CD14-positive monocyte (primary cell): ENCODE measurements at regions not wholly inside any gene's neighbourhood (a gene's known extent, or its start where the extent isn't known, plus 50 kb on each side); places are given as distances from the start of the nearest gene placed in this dataset.

ENCODE experiments used
- DNase-seq, 3 donors: peaks; one replicate each; pipeline ENCODE4 v3.0.0-alpha.2; 2011 to 2022
- H2AFZ ChIP-seq: 2 replicates; pipeline ENCODE4 v1.6.0; 2012; ENCODE audit warnings: mild to moderate bottlenecking, low read depth, low read length, inconsistent platforms; ENCODE audit not compliant: insufficient read depth, poor library complexity, severe bottlenecking
- H3K27ac ChIP-seq, 2 donors: 1 replicate in 1 of 2; 2 replicates in 1 of 2; pipeline ENCODE4 v1.5.1; 2012 to 2013; ENCODE audit warnings: low read length in 2 of 2, control low read depth in 1 of 2, inconsistent platforms in 1 of 2, low read depth in 1 of 2, mild to moderate bottlenecking in 1 of 2
- H3K27me3 ChIP-seq, 2 donors: one replicate each; pipeline versions ENCODE4 v1.6.0 to v1.6.1; 2011 to 2013; ENCODE audit warnings: low read length in 2 of 2; ENCODE audit not compliant: control insufficient read depth in 2 of 2, insufficient read depth in 2 of 2
- H3K36me3 ChIP-seq, 2 donors: replicated peaks in 1 of 2; 1 replicate in 1 of 2; 2 replicates in 1 of 2; pipeline versions ENCODE4 v1.5.1 to v1.6.1; 2012 to 2013; ENCODE audit warnings: low read length in 2 of 2, control low read depth in 1 of 2, inconsistent platforms in 1 of 2, mild to moderate bottlenecking in 1 of 2; ENCODE audit not compliant: insufficient read depth in 2 of 2, control insufficient read depth in 1 of 2
- H3K4me1 ChIP-seq, 2 donors: 1 replicate in 1 of 2; 2 replicates in 1 of 2; pipeline versions ENCODE4 v1.5.1 to v1.6.1; 2012 to 2013; ENCODE audit warnings: low read length in 2 of 2, control low read depth in 1 of 2, inconsistent platforms in 1 of 2, mild to moderate bottlenecking in 1 of 2, moderate library complexity in 1 of 2; ENCODE audit not compliant: insufficient read depth in 2 of 2, control insufficient read depth in 1 of 2
- H3K4me2 ChIP-seq: replicated peaks from 2 replicates; pipeline ENCODE3; 2012; ENCODE audit warnings: low read length, moderate library complexity, mild to moderate bottlenecking; ENCODE audit not compliant: poor library complexity, severe bottlenecking; ENCODE audit errors: extremely low read depth
- H3K4me3 ChIP-seq, 3 experiments: fragments of 200-600 bp in 1 of 3; sonication (generic) in 1 of 3; replicated peaks in 1 of 3; 1 replicate in 2 of 3; 2 replicates in 1 of 3; pipeline ENCODE4 v1.5.1; 2011 to 2013; ENCODE audit warnings: low read length in 3 of 3, mild to moderate bottlenecking in 3 of 3, control low read depth in 2 of 3, low read depth in 2 of 3, inconsistent platforms in 1 of 3, moderate library complexity in 1 of 3
- H3K79me2 ChIP-seq: 2 replicates; pipeline ENCODE4 v1.6.0; 2012; ENCODE audit warnings: mild to moderate bottlenecking, control low read depth, inconsistent platforms, low read length, moderate library complexity; ENCODE audit not compliant: insufficient read depth
- H3K9ac ChIP-seq: 2 replicates; pipeline ENCODE4 v1.6.0; 2017; ENCODE audit warnings: low read length, mild to moderate bottlenecking; ENCODE audit not compliant: insufficient read depth, poor library complexity, severe bottlenecking
- H3K9me3 ChIP-seq, 2 donors: replicated peaks in 1 of 2; 1 replicate in 1 of 2; 2 replicates in 1 of 2; pipeline versions ENCODE4 v1.5.1 to v1.6.1; 2012 to 2013; ENCODE audit warnings: low read length in 2 of 2, control low read depth in 1 of 2; ENCODE audit not compliant: control insufficient read depth in 1 of 2, insufficient read depth in 1 of 2
- H4K20me1 ChIP-seq: 2 replicates; pipeline ENCODE4 v1.6.0; 2012; ENCODE audit warnings: mild to moderate bottlenecking, low read length, control low read depth, moderate library complexity; ENCODE audit not compliant: insufficient read depth
- H3K27ac Mint-ChIP-seq, 7 donors: one replicate each; pipeline ENCODE4 v1.8.0; 2020; ENCODE audit warnings: mild to moderate bottlenecking in 7 of 7, mixed read lengths in 7 of 7, moderate library complexity in 6 of 7, inconsistent platforms in 2 of 7
- H3K27me3 Mint-ChIP-seq, 3 donors: one replicate each; pipeline ENCODE4 v1.8.0; 2021 to 2022; ENCODE audit warnings: low read depth in 3 of 3, mild to moderate bottlenecking in 3 of 3, mixed read lengths in 3 of 3, moderate library complexity in 3 of 3, inconsistent platforms in 1 of 3
- H3K36me3 Mint-ChIP-seq, 2 donors: one replicate each; pipeline ENCODE4 v1.8.0; 2020; ENCODE audit warnings: mixed read lengths in 2 of 2, inconsistent platforms in 1 of 2, mild to moderate bottlenecking in 1 of 2
- H3K4me1 Mint-ChIP-seq: one replicate; pipeline ENCODE4 v1.8.0; 2020; ENCODE audit warnings: mild to moderate bottlenecking, mixed read lengths
- H3K4me3 Mint-ChIP-seq, 2 donors: one replicate each; pipeline ENCODE4 v1.8.0; 2020; ENCODE audit warnings: mild to moderate bottlenecking in 2 of 2, mixed read lengths in 2 of 2, moderate library complexity in 1 of 2
- H3K9me3 Mint-ChIP-seq, 7 donors: one replicate each; pipeline ENCODE4 v1.8.0; 2020 to 2022; ENCODE audit warnings: mixed read lengths in 7 of 7, mild to moderate bottlenecking in 6 of 7, moderate library complexity in 6 of 7, inconsistent platforms in 2 of 7
- WGBS: methylation state at CpG from one replicate; pipeline ENCODE4 v1.1.5; 2013; ENCODE audit warnings: missing lambda C conversion rate; ENCODE audit not compliant: insufficient coverage; 5-methylcytosine and 5-hydroxymethylcytosine counted together
- intact Hi-C, 2 donors: fragments of 100-400 bp; cut with micrococcal nuclease; formaldehyde crosslinking; loops; one replicate each; pipeline versions ENCODE4 v1.15.0 to v1.15.1; 2023
- TF ChIP-seq, protein P1 (sequence below): fragments of 200-600 bp; IDR thresholded peaks from one replicate; pipeline ENCODE4 v1.8.0; 2022; ENCODE audit warnings: antibody characterized with exemption, mild to moderate bottlenecking

DNA sequence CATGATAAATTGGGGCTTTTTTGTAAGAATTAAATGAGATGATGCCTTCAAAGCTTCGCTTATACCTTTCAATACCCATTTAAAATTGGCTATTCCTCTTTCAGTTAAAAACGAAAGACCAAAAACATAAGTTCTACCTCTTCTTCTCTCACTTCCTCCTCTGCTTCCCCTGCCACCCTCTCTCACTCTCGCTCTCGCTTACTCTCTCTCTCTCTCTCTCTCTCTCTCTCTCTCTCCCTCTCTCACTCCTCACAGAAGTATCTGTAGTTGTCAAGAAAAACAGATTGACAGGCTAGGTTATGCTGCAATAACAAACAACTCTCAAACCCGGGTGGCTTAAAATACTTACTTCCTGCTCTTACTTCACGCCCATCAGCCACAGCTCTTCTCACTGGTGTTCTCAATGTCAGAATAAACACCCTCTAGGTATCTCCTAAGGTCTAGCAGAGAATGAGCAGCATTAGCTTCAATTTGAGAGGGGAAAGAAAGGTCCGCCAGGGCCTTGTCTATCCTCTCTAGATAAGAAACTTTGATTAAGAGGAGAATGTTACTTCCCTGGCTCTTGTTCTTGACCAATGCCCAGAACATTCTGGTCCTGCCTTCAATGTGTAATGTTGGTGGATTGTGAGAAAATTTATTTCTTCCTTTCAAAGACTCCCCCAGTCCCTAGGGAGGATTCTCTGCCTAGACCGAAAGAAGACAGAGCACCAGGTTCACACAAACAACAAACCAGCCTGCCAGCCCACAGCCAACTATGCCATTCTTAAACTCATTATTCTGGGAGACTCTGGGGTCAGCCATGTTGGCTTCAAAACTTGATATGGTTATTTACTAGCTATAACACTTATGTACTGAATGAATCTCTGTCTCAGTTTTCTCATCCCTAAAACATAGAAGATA lies 1028.7 kb downstream of the XPNPEP1 start:
- no peaks in the 10 kb centered on the region for H3K4me1 Mint-ChIP-seq
- TF ChIP-seq, protein P1, sequence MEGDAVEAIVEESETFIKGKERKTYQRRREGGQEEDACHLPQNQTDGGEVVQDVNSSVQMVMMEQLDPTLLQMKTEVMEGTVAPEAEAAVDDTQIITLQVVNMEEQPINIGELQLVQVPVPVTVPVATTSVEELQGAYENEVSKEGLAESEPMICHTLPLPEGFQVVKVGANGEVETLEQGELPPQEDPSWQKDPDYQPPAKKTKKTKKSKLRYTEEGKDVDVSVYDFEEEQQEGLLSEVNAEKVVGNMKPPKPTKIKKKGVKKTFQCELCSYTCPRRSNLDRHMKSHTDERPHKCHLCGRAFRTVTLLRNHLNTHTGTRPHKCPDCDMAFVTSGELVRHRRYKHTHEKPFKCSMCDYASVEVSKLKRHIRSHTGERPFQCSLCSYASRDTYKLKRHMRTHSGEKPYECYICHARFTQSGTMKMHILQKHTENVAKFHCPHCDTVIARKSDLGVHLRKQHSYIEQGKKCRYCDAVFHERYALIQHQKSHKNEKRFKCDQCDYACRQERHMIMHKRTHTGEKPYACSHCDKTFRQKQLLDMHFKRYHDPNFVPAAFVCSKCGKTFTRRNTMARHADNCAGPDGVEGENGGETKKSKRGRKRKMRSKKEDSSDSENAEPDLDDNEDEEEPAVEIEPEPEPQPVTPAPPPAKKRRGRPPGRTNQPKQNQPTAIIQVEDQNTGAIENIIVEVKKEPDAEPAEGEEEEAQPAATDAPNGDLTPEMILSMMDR = no peak
- DNase-seq = no peak
- H4K20me1 ChIP-seq = no peaks in the 10 kb centered on the region
- no peaks in the 10 kb centered on the region for H3K36me3 ChIP-seq
- peaks cover 0 to 2% (median 0%) of the 10 kb centered on the region in 3 donors for H3K27me3 Mint-ChIP-seq
- H3K27me3 ChIP-seq = no peaks in the 10 kb centered on the region
- intact Hi-C loops = no loop called here
- H3K4me1 ChIP-seq = no peaks in the 10 kb centered on the region
- H3K9me3 ChIP-seq = peaks cover 0 to 7% of the 10 kb centered on the region in 2 donors
- no peaks in the 10 kb centered on the region for H3K36me3 Mint-ChIP-seq
- H3K4me2 ChIP-seq = no peak overlapping the region
- no peak overlapping the region for H3K4me3 Mint-ChIP-seq
- WGBS = 80% methylated on average over 4 of the region's 8 CpGs
- no peak overlapping the region for H3K9ac ChIP-seq
- H3K27ac ChIP-seq = no peak overlapping the region
- H3K79me2 ChIP-seq = no peaks in the 10 kb centered on the region
- no peak overlapping the region for H3K27ac Mint-ChIP-seq
- no peak overlapping the region for H3K4me3 ChIP-seq
- H3K9me3 Mint-ChIP-seq = peaks cover 2 to 9% (median 6%) of the 10 kb centered on the region in 7 donors
- H2AFZ ChIP-seq = no peak overlapping the region

DNA sequence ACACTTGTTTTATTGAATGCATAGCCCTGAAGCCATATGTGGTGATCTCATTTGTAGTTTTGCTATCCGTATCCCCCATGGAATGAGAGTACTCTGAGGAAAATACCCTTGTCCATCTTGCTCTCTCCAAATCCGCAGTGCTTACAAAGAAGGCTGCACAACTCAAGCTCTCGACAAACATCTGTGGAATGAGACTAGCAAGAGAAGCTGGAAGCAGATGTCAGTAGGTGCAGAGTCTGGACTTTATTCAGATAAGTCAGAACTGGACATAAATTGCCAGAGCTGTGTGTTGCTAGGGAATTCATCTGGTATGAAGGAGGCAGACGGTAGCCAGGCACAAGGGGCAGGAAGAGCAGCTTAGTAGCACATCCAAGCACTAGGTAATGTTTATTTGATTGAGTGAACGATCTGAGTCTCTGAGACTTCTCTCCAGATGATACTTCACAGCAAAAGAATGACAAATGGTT lies 1046.2 kb downstream of the XPNPEP1 start:
- no peaks in the 10 kb centered on the region for H3K27me3 Mint-ChIP-seq
- Histone ChIP-seq H3K4me2 (no peak overlapping the region), H3K27ac (no peak overlapping the region), H3K79me2 (no peaks in the 10 kb centered on the region), H3K27me3 (no peaks in the 10 kb centered on the region), H3K4me1 (no peaks in the 10 kb centered on the region), H3K9me3 (no peaks in the 10 kb centered on the region), H3K4me3 (no peak overlapping the region), H3K36me3 (no peaks in the 10 kb centered on the region), H4K20me1 (no peaks in the 10 kb centered on the region), H2AFZ (no peak overlapping the region), H3K9ac (no peak overlapping the region)
- DNase-seq = no peak
- no peaks in the 10 kb centered on the region for H3K9me3 Mint-ChIP-seq
- no peak overlapping the region for H3K27ac Mint-ChIP-seq
- no peak overlapping the region for H3K4me3 Mint-ChIP-seq
- WGBS = 83% methylated on average over 3 of the region's 5 CpGs
- intact Hi-C loops = no loop called here
- H3K4me1 Mint-ChIP-seq = no peaks in the 10 kb centered on the region
- H3K36me3 Mint-ChIP-seq = no peaks in the 10 kb centered on the region
- TF ChIP-seq, protein P1 = no peak
